ENCODE measurements at regions not wholly inside any gene's neighbourhood (a gene's known extent, or its start where the extent isn't known, plus 50 kb on each side); places are given as distances from the start of the nearest gene placed in this dataset.

DNA sequence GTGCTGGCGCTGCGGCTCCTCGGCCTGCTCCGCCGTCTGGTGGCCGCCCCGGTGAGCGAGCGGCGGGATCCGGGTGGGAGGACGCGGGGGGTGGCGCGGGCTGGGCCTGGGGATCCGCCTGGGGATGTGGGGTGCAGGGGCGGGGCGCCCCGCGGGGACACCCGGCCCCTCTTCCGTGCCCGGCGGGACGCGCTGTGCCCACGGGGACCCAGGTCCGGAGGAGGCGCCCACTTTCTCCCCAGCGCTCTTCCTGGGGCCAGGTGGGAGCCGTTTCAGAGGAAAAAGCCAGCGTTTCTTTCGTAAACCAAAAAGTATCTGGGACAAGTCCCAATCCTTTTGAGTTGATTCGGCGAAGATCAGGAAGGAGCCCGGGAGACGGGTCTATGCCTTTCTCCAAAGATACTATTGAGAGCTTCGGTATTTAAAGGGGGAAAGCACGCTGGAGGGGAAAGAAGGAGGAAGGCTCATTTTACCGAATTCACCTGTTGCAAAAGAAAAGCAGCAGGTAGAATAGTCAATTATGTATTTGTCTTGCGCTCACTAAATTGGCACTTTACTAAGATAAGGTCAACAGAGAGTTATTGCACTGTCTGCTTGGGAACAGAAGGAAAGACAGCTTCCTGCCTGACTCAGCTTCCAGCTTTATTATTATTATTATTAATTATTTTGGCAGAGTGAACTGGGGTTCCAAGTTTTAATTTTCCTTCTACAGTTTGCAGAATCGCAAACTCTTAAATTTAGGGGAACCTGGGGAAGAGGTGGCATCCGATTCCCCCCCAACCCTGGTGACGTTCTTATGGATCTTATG is 81.5 kb upstream of the CD99 start:
- no TSS peak for BruUV-seq (replicated peaks)
- Histone ChIP-seq H3K9me3 (ENCODE audit: low read length) (no peaks in the 10 kb centered on the region), H3K79me2 (ENCODE audit: low read length) (0 out of 2 replicates have a peak, but pooled peaks cover 14% of the 10 kb centered on the region), H3F3A (ENCODE audit: low read length, unreplicated experiment) (no peaks in the 10 kb centered on the region), H3K36me3 (ENCODE audit: low read depth, low read length) (no peaks in the 10 kb centered on the region), H3K4me3 (ENCODE audit: low read length) (peak overlapping the region; percentile 93), H2AFZ (ENCODE audit: low read length) (peak overlapping the region; percentile 89), H3K4me2 (ENCODE audit: low read length) (peak overlapping the region; percentile 89), H3K4me1 (ENCODE audit: insufficient read depth, low read length) (peaks cover 9% of the 10 kb centered on the region), H3K27ac (ENCODE audit: low read length) (no peak overlapping the region; the same call in 1 of the 2 replicates), H3K9ac (ENCODE audit: low read length) (peak overlapping the region; percentile 77), H3K9me2 (replicated peaks; ENCODE audit: low read length) (no peaks in the 10 kb centered on the region), H4K20me1 (ENCODE audit: low read length) (no peaks in the 10 kb centered on the region), H3K27me3 (ENCODE audit: low read length) (no peaks in the 10 kb centered on the region)
- no peak for TF ChIP-seq EZH2phosphoT487 (IDR thresholded peaks at IDR 0.05; ENCODE audit: borderline replicate concordance, low read length)
- TF ChIP-seq, protein P1, sequence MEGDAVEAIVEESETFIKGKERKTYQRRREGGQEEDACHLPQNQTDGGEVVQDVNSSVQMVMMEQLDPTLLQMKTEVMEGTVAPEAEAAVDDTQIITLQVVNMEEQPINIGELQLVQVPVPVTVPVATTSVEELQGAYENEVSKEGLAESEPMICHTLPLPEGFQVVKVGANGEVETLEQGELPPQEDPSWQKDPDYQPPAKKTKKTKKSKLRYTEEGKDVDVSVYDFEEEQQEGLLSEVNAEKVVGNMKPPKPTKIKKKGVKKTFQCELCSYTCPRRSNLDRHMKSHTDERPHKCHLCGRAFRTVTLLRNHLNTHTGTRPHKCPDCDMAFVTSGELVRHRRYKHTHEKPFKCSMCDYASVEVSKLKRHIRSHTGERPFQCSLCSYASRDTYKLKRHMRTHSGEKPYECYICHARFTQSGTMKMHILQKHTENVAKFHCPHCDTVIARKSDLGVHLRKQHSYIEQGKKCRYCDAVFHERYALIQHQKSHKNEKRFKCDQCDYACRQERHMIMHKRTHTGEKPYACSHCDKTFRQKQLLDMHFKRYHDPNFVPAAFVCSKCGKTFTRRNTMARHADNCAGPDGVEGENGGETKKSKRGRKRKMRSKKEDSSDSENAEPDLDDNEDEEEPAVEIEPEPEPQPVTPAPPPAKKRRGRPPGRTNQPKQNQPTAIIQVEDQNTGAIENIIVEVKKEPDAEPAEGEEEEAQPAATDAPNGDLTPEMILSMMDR (conservative IDR thresholded peaks at IDR 0.05; ENCODE audit: low read depth, low read length), result no peak
- no peak for TF ChIP-seq EZH2 (IDR thresholded peaks at IDR 0.05; ENCODE audit: low read length, unreplicated experiment)
- intact Hi-C loops (cut with micrococcal nuclease), result no loop called here
- ATAC-seq, result peak; percentile 34
- ChIA-PET CTCF (no interaction called here), POLR2A (ENCODE audit: unreplicated experiment) (no interaction called here)
- DNase-seq, result peak; percentile 16

DNA sequence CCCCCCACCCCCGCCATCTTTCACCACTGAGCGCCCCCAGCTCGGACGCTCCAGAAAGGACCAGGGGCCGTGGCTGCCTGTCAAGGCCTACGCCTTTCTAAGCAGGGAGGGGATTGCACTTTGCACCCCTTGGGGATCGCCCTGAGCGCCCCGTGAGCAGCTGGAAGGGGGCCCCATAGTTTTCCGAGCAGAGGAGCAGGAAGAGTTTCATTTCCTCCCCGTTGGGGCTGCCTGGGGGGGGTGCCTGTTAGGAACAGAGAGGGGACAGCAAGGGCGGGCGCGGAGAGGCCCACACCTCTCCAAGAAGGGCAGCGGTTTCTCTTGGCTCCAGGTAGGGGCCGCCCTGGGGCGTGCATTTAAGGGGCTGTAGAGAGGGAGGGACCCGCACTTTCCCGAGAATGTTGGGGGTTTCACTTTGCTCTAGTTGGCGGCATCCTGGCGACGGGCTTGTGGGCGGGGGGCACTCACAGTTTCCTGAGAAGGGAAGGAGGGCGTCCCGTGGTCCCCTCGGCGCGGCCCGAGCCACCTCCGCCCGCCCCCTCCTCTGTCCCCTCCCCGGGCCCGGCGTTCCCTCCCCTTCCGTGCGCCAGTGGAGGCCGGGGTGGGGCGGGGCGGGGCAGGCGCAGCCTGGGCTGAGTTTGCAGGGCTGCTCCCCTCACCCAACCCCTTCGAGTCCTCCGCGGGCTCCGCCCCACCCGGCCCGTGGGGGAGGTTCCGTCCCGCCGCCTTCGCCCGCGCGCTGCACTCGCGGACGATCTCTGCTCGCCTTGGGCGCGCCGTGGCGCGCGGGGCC is 82.3 kb upstream of the CD99 start:
- DNase-seq (peak; percentile 83), ATAC-seq (peak; percentile 91)
- Histone ChIP-seq H3K27ac (ENCODE audit: low read length) (no peak overlapping the region), H3K9me2 (replicated peaks; ENCODE audit: low read length) (no peaks in the 10 kb centered on the region), H4K20me1 (ENCODE audit: low read length) (no peaks in the 10 kb centered on the region), H3F3A (ENCODE audit: low read length, unreplicated experiment) (no peaks in the 10 kb centered on the region), H3K4me1 (ENCODE audit: insufficient read depth, low read length) (peaks cover 8% of the 10 kb centered on the region), H3K9ac (ENCODE audit: low read length) (peak overlapping the region; percentile 77), H2AFZ (ENCODE audit: low read length) (peak overlapping the region; percentile 94), H3K4me2 (ENCODE audit: low read length) (peak overlapping the region; percentile 95), H3K9me3 (ENCODE audit: low read length) (no peaks in the 10 kb centered on the region), H3K79me2 (ENCODE audit: low read length) (0 out of 2 replicates have a peak, but pooled peaks cover 14% of the 10 kb centered on the region), H3K27me3 (ENCODE audit: low read length) (no peaks in the 10 kb centered on the region), H3K36me3 (ENCODE audit: low read depth, low read length) (no peaks in the 10 kb centered on the region), H3K4me3 (ENCODE audit: low read length) (peak overlapping the region; percentile 93)
- TSS peak; percentile 59 for BruUV-seq (replicated peaks)
- intact Hi-C loops (cut with micrococcal nuclease), result no loop called here
- TF ChIP-seq, protein P1 (conservative IDR thresholded peaks at IDR 0.05; ENCODE audit: low read depth, low read length), result no peak
- TF ChIP-seq EZH2phosphoT487 (IDR thresholded peaks at IDR 0.05; ENCODE audit: borderline replicate concordance, low read length) (no peak), EZH2 (IDR thresholded peaks at IDR 0.05; ENCODE audit: low read length, unreplicated experiment) (no peak)
- ChIA-PET POLR2A (ENCODE audit: unreplicated experiment) (no interaction called here), CTCF (no interaction called here)
